Peyer's patch (tissue), 4 donors: ENCODE measurements at regions not wholly inside any gene's neighbourhood (a gene's known extent, or its start where the extent isn't known, plus 50 kb on each side); places are given as distances from the start of the nearest gene placed in this dataset.

ENCODE experiments used
- POLR2A ChIP-seq, 2 donors: fragments of 450-650 bp; IDR thresholded peaks; one replicate each; pipeline ENCODE4 v1.5.1; 2017; ENCODE audit warnings: antibody characterized with exemption in 2 of 2, mild to moderate bottlenecking in 2 of 2, moderate library complexity in 2 of 2
- TF ChIP-seq, protein P1 (sequence below), 6 experiments: fragments of 450-650 bp in 4 of 6; fragments of 200-600 bp in 2 of 6; sonication (generic) in 1 of 6; IDR thresholded peaks; one replicate each; pipeline ENCODE4 v1.5.1; 2017 to 2019; ENCODE audit warnings: antibody characterized with exemption in 6 of 6, mild to moderate bottlenecking in 3 of 6, moderate library complexity in 1 of 6

- TF ChIP-seq, protein P1, sequence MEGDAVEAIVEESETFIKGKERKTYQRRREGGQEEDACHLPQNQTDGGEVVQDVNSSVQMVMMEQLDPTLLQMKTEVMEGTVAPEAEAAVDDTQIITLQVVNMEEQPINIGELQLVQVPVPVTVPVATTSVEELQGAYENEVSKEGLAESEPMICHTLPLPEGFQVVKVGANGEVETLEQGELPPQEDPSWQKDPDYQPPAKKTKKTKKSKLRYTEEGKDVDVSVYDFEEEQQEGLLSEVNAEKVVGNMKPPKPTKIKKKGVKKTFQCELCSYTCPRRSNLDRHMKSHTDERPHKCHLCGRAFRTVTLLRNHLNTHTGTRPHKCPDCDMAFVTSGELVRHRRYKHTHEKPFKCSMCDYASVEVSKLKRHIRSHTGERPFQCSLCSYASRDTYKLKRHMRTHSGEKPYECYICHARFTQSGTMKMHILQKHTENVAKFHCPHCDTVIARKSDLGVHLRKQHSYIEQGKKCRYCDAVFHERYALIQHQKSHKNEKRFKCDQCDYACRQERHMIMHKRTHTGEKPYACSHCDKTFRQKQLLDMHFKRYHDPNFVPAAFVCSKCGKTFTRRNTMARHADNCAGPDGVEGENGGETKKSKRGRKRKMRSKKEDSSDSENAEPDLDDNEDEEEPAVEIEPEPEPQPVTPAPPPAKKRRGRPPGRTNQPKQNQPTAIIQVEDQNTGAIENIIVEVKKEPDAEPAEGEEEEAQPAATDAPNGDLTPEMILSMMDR (IDR thresholded peaks at IDR 0.05) = no peak
- TF ChIP-seq POLR2A (IDR thresholded peaks at IDR 0.05) = no peak
Observed at GRCh38 chr5:74139589-74139988, 500.9 kb downstream of the ENC1 start.
